Body of pancreas (tissue), 4 donors: ENCODE measurements at regions not wholly inside any gene's neighbourhood (a gene's known extent, or its start where the extent isn't known, plus 50 kb on each side); places are given as distances from the start of the nearest gene placed in this dataset.
A peak's percentile ranks its signal among the peaks of the same experiment; 100 is the strongest.

Source experiments
- ATAC-seq: fragments of 150-250 bp; one replicate; pipeline ENCODE4 v1.9.1; 2016
- DNase-seq, 4 donors: peaks; one replicate each; pipeline ENCODE4 v3.0.0-alpha.2; 2019
- H3K27ac ChIP-seq, 4 donors: fragments of 200-600 bp; sonication (generic); 1 replicate in 3 of 4; 2 replicates in 1 of 4; pipeline versions ENCODE4 v1.5.1 to v1.6.1; 2016 to 2019; ENCODE audit warnings: mild to moderate bottlenecking in 1 of 4, mixed read lengths in 1 of 4, moderate library complexity in 1 of 4
- H3K27me3 ChIP-seq, 2 donors: fragments of 200-600 bp; sonication (generic); one replicate each; pipeline ENCODE4 v1.6.0; 2016; ENCODE audit warnings: mild to moderate bottlenecking in 1 of 2
- H3K36me3 ChIP-seq, 2 donors: fragments of 200-600 bp; sonication (generic); replicated peaks in 1 of 2; 2 replicates each; pipeline ENCODE4 v1.5.1; 2016; ENCODE audit warnings: low read depth in 2 of 2; ENCODE audit not compliant: insufficient read depth in 1 of 2
- H3K4me1 ChIP-seq: fragments of 200-600 bp; sonication (generic); one replicate; pipeline ENCODE4 v1.6.0; 2016
- H3K4me3 ChIP-seq, 2 donors: fragments of 200-600 bp; sonication (generic); 1 replicate in 1 of 2; 2 replicates in 1 of 2; pipeline ENCODE4 v1.5.1; 2016 to 2019
- H3K9me3 ChIP-seq, 3 donors: fragments of 200-600 bp; sonication (generic); 1 replicate in 2 of 3; 2 replicates in 1 of 3; pipeline ENCODE4 v1.5.1; 2016
- POLR2A ChIP-seq, 3 donors: fragments of 450-650 bp; IDR thresholded peaks; one replicate each; pipeline ENCODE4 v1.6.1; 2016; ENCODE audit warnings: antibody characterized with exemption in 3 of 3, mild to moderate bottlenecking in 2 of 3
- WGBS, 2 donors: methylation state at CpG; one replicate each; pipeline ENCODE4 v1.1.5; 2017; 5-methylcytosine and 5-hydroxymethylcytosine counted together
- intact Hi-C: fragments of 100-400 bp; cut with DNase I; formaldehyde crosslinking; loops from one replicate; pipeline ENCODE4 v1.15.1; 2023
- TF ChIP-seq, protein P1 (sequence below), 7 experiments: fragments of 450-650 bp in 4 of 7; fragments of 200-600 bp in 3 of 7; sonication (generic) in 3 of 7; IDR thresholded peaks; one replicate each; pipeline ENCODE4 v1.5.1; 2016 to 2019; ENCODE audit warnings: antibody characterized with exemption in 7 of 7

DNA sequence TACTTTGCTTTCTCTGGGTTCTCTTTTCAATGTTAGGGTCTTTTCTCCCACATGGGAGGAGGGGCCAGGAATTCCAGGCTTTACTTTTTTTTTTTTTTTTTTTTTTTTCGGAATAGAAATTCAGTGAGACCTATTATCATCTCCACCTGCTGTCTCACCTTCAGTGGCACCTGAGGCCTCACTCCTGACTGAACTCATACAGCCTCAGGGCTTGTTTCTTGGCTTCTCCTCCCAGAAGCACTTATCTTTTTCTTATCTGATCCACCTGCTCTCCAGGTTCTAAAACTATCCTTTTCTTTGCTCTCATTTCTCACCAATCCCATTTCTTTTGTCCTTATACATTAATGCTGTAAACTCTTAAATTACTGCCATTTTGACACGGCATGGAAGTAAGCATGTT is 117.3 kb upstream of the PPP3CA start:
- ATAC-seq: no peak
- no peak for DNase-seq
- 41 to 56% methylated on average over 2 of the region's 2 CpGs for WGBS, 2 donors
- no peak overlapping the region for H3K27ac ChIP-seq
- no peaks in the 10 kb centered on the region for H3K27me3 ChIP-seq
- H3K4me1 ChIP-seq: no peaks in the 10 kb centered on the region
- no peak overlapping the region for H3K4me3 ChIP-seq
- H3K9me3 ChIP-seq: no peaks in the 10 kb centered on the region
- intact Hi-C loops: no loop called here
- no peaks in the 10 kb centered on the region for H3K36me3 ChIP-seq
- TF ChIP-seq, protein P1, sequence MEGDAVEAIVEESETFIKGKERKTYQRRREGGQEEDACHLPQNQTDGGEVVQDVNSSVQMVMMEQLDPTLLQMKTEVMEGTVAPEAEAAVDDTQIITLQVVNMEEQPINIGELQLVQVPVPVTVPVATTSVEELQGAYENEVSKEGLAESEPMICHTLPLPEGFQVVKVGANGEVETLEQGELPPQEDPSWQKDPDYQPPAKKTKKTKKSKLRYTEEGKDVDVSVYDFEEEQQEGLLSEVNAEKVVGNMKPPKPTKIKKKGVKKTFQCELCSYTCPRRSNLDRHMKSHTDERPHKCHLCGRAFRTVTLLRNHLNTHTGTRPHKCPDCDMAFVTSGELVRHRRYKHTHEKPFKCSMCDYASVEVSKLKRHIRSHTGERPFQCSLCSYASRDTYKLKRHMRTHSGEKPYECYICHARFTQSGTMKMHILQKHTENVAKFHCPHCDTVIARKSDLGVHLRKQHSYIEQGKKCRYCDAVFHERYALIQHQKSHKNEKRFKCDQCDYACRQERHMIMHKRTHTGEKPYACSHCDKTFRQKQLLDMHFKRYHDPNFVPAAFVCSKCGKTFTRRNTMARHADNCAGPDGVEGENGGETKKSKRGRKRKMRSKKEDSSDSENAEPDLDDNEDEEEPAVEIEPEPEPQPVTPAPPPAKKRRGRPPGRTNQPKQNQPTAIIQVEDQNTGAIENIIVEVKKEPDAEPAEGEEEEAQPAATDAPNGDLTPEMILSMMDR (IDR thresholded peaks at IDR 0.05): no peak
- no peak for TF ChIP-seq POLR2A (IDR thresholded peaks at IDR 0.05)

DNA sequence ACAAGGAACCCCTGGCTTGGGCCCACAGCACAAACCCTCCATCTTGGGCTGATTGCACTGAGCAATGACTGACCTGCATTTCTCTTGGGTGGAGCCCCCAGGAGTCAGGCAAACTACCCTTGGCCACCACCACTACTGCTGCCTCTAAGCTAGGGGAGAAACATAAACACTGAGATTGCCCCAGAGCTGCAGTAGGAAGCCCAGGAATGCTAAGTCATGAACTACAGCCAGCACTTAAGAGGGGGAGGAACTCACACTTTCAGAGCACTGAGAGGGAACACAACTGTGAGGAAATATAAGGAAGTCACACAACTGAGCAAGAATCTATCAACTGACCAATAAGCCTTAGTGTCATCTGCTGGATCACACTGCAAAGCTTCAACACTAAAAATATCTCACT is 111.6 kb upstream of the PPP3CA start:
- Histone ChIP-seq H3K4me1 (no peaks in the 10 kb centered on the region), H3K9me3 (peaks cover 0 to 4% (median 0%) of the 10 kb centered on the region in 3 donors), H3K27ac (no peak overlapping the region), H3K4me3 (no peak overlapping the region), H3K36me3 (no peaks in the 10 kb centered on the region), H3K27me3 (no peaks in the 10 kb centered on the region)
- TF ChIP-seq, protein P1 (IDR thresholded peaks at IDR 0.05): no peak
- no peak for TF ChIP-seq POLR2A (IDR thresholded peaks at IDR 0.05)
- ATAC-seq (no peak), DNase-seq (no peak)
- intact Hi-C loops: no loop called here

DNA sequence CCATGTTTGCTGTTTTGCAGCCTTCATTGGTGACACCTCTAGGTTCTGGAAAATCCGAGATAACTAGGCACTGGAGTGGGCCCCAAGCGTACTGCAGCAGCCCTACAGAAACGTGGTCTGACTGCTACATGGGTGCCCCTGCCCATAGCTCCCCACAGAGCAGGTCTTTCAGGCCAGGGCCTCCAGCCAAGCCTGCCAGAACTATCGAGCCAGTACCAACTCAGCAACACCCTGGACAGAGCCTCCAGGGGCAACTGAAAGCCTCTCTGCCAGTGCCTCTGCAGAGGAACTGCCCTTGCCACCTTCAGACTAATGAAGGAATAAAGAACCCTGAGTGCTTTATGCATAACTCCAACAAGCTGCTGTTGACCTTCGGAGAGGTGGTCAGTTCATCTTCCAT is 111.1 kb upstream of the PPP3CA start:
- H3K4me1 ChIP-seq: no peaks in the 10 kb centered on the region
- DNase-seq (no peak), ATAC-seq (no peak)
- peaks cover 0 to 4% (median 0%) of the 10 kb centered on the region in 3 donors for H3K9me3 ChIP-seq
- WGBS, 2 donors: 61 to 78% methylated on average over 2 to 5 of the region's 5 CpGs
- no peak for TF ChIP-seq POLR2A (IDR thresholded peaks at IDR 0.05)
- TF ChIP-seq, protein P1 (IDR thresholded peaks at IDR 0.05): no peak
- no peak overlapping the region for H3K4me3 ChIP-seq
- H3K27me3 ChIP-seq: no peaks in the 10 kb centered on the region
- no peak overlapping the region for H3K27ac ChIP-seq
- no peaks in the 10 kb centered on the region for H3K36me3 ChIP-seq
- intact Hi-C loops: no loop called here

DNA sequence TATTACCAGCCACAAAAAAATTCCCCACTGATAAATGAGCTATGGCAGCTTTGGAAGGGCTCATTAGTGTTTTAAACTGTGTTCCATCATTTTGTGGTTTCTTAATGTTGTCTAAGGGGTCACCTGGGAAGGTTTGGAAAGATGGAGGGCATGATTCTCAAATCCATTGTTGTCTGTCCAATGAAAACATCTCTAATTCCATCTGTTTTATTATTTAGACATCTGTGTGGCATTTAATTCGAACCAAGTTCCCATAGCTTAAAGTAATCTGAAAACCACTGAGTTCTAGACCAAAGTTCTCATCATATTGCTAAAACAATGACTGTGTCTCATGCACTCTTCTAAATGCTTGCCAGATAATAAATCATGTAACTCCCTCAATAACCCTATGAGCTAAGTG is 103.8 kb upstream of the PPP3CA start:
- 54 to 65% methylated on average over 1 of the region's 1 CpG for WGBS, 2 donors
- no peak overlapping the region for H3K27ac ChIP-seq

DNA sequence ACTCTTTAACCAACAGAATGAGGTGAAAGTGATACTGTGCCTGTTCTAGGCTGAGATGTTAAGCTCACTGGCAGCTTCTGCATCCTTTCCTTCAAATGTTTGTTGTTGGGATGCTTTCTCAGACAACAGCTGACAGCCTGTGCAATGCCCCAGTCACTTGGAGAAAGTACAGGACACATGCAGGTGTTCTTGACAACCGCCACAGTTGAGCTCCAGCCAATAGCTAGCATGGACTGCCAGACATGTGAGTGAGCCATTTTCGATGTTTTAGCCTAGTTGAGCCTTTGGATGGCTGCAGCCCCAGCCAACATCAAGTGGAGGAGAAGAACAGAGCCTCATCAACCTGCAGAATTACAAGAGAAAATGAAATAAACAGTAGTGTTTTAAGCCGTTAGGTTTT is 94.1 kb upstream of the PPP3CA start:
- H3K27me3 ChIP-seq: no peaks in the 10 kb centered on the region
- WGBS, 2 donors: 41 to 57% methylated on average over 3 of the region's 3 CpGs

More for the DNA sequence above, 103.8 kb upstream of the PPP3CA start:
- Histone ChIP-seq H3K4me1 (no peaks in the 10 kb centered on the region), H3K36me3 (no peaks in the 10 kb centered on the region), H3K9me3 (no peaks in the 10 kb centered on the region), H3K4me3 (no peak overlapping the region), H3K27me3 (no peaks in the 10 kb centered on the region)
- TF ChIP-seq POLR2A (IDR thresholded peaks at IDR 0.05): no peak
- TF ChIP-seq, protein P1 (IDR thresholded peaks at IDR 0.05): no peak
- intact Hi-C loops: no loop called here
- ATAC-seq: no peak
- no peak for DNase-seq

More for the DNA sequence above, 94.1 kb upstream of the PPP3CA start:
- DNase-seq: peak in 1 of 4 donors; percentile 12
- H3K36me3 ChIP-seq: no peaks in the 10 kb centered on the region
- TF ChIP-seq, protein P1 (IDR thresholded peaks at IDR 0.05): no peak
- no peak for TF ChIP-seq POLR2A (IDR thresholded peaks at IDR 0.05)
- H3K27ac ChIP-seq: no peak overlapping the region
- no peaks in the 10 kb centered on the region for H3K9me3 ChIP-seq
- no peak overlapping the region for H3K4me3 ChIP-seq
- no peak for ATAC-seq
- intact Hi-C loops: no loop called here
- no peaks in the 10 kb centered on the region for H3K4me1 ChIP-seq
